GM12878 (cell line): ENCODE measurements at regions not wholly inside any gene's neighbourhood (a gene's known extent, or its start where the extent isn't known, plus 50 kb on each side); places are given as distances from the start of the nearest gene placed in this dataset.

ENCODE experiments used
- ATAC-seq: fragments of 200-7000 bp; cut with Tn5 transposase; 3 replicates; pipeline ENCODE4 v1.9.1; 2020; ENCODE audit warnings: mild to moderate bottlenecking, moderate library complexity
- BruUV-seq: library from RNA; stranded (reverse); fragments of 400-500 nt; replicated peaks from 2 replicates; lab custom pipeline; 2021; lab: Mats Ljungman, UMichigan
- CTCF ChIA-PET: fragments of 300-600 bp; sonication (Branson Sonifier 250); formaldehyde crosslinking; extraction: SDS; loops from one replicate; lab custom pipeline; 2021; ENCODE audit warnings: inconsistent platforms; lab: Yijun Ruan, JAX
- POLR2A ChIA-PET: fragments of 350-600 bp; formaldehyde crosslinking; extraction: SDS; loops from one replicate; lab custom pipeline; 2021; ENCODE audit warnings: inconsistent platforms; lab: Charles Lee
- RAD21 ChIA-PET: fragments of 300-600 bp; sonication (Branson Sonifier 250); formaldehyde crosslinking; loops from one replicate; lab custom pipeline; 2023; ENCODE audit warnings: antibody characterized with exemption; ENCODE audit not compliant: unreplicated experiment; lab: Charles Lee
- SMC1A ChIA-PET: fragments of 300-600 bp; sonication (Branson Sonifier 250); formaldehyde crosslinking; loops from one replicate; lab custom pipeline; 2023; ENCODE audit not compliant: unreplicated experiment, uncharacterized antibody; lab: Charles Lee
- DNase-seq: peaks from one replicate; pipeline ENCODE4 v3.0.0-alpha.2; 2011; ENCODE audit warnings: low read depth, low spot score
- FAIRE-seq: peaks from 3 replicates; lab custom pipeline; 2011; peaks lifted over from hg19 to GRCh38; lab: Jason Lieb, UNC
- H2AFZ ChIP-seq: 2 replicates; pipeline ENCODE4 v1.6.0; 2011; ENCODE audit warnings: low read depth, low read length, control low read depth; ENCODE audit not compliant: control insufficient read depth
- H3K27ac ChIP-seq: 2 replicates; pipeline ENCODE4 v1.5.1; 2011; ENCODE audit warnings: control low read depth; ENCODE audit not compliant: control insufficient read depth, insufficient read depth
- H3K27me3 ChIP-seq, 2 experiments: replicated peaks in 1 of 2; 2 replicates each; pipeline versions ENCODE4 v1.6.0 to v1.6.1; 2011; ENCODE audit warnings: low read length in 1 of 2; ENCODE audit not compliant: control insufficient read depth in 2 of 2, insufficient read depth in 2 of 2
- H3K36me3 ChIP-seq, 2 experiments: 2 replicates each; pipeline ENCODE4 v1.5.1; 2011; ENCODE audit warnings: low read length in 1 of 2; ENCODE audit not compliant: control insufficient read depth in 2 of 2, insufficient read depth in 2 of 2
- H3K4me1 ChIP-seq: 2 replicates; pipeline ENCODE4 v1.6.1; 2011; ENCODE audit warnings: mild to moderate bottlenecking, low read length, moderate library complexity, mixed read lengths; ENCODE audit not compliant: control insufficient read depth, insufficient read depth
- H3K4me2 ChIP-seq: 2 replicates; pipeline ENCODE4 v1.6.0; 2011; ENCODE audit warnings: control low read depth; ENCODE audit not compliant: control insufficient read depth, insufficient read depth
- H3K4me3 ChIP-seq: fragments of 200-600 bp; sonication (generic); 2 replicates; pipeline ENCODE4 v1.5.1; 2016
- H3K79me2 ChIP-seq: 2 replicates; pipeline ENCODE4 v1.6.0; 2011; ENCODE audit warnings: low read length; ENCODE audit not compliant: control insufficient read depth, insufficient read depth
- H3K9ac ChIP-seq: 2 replicates; pipeline ENCODE4 v1.8.0; 2011; ENCODE audit warnings: low read length, control low read depth, mixed read lengths; ENCODE audit not compliant: control insufficient read depth, insufficient read depth
- H3K9me3 ChIP-seq: replicated peaks from 3 replicates; pipeline ENCODE4 v1.5.1; 2011; ENCODE audit warnings: mild to moderate bottlenecking, low read length; ENCODE audit not compliant: control insufficient read depth, insufficient read depth
- H4K20me1 ChIP-seq: 2 replicates; pipeline ENCODE4 v1.6.0; 2011; ENCODE audit not compliant: control insufficient read depth, insufficient read depth
- ATF7 ChIP-seq: fragments of 450-650 bp; IDR thresholded peaks from 2 replicates; pipeline ENCODE4 v1.6.1; 2016; ENCODE audit warnings: low read depth, mild to moderate bottlenecking
- BHLHE40 ChIP-seq, 2 experiments: fragments of 450-650 bp in 1 of 2; IDR thresholded peaks; 2 replicates each; pipeline ENCODE4 v1.6.1; 2011 to 2017; ENCODE audit warnings: low read depth in 2 of 2, borderline replicate concordance in 1 of 2, improper control_type of control experiment in 1 of 2, low read length in 1 of 2, mild to moderate bottlenecking in 1 of 2
- CREB1 ChIP-seq: IDR thresholded peaks from 2 replicates; pipeline ENCODE4 v1.6.1; 2012; ENCODE audit warnings: low read depth, mild to moderate bottlenecking, inconsistent platforms
- CREM ChIP-seq: IDR thresholded peaks from 2 replicates; pipeline ENCODE4 v1.6.1; 2014; ENCODE audit warnings: antibody characterized with exemption, low read depth
- EGR1 ChIP-seq, 2 experiments: IDR thresholded peaks; 1 replicate in 1 of 2; 2 replicates in 1 of 2; pipeline ENCODE4 v1.6.1; 2011 to 2012; ENCODE audit warnings: low read depth in 2 of 2, low read length in 2 of 2, borderline replicate concordance in 1 of 2, mild to moderate bottlenecking in 1 of 2, moderate library complexity in 1 of 2
- HCFC1 ChIP-seq: fragments of 150-350 bp; IDR thresholded peaks from 2 replicates; pipeline ENCODE4 v1.6.1; 2014; ENCODE audit warnings: low read length
- IKZF2 ChIP-seq, 2 experiments: fragments of 450-650 bp; IDR thresholded peaks; 2 replicates each; pipeline ENCODE4 v1.6.1; 2017; ENCODE audit warnings: mild to moderate bottlenecking in 2 of 2, moderate library complexity in 2 of 2
- MYB ChIP-seq: fragments of 150-350 bp; IDR thresholded peaks from 2 replicates; pipeline ENCODE4 v1.6.1; 2014; ENCODE audit warnings: mild to moderate bottlenecking, low read depth, low read length, borderline replicate concordance
- NBN ChIP-seq: fragments of 450-650 bp; IDR thresholded peaks from 2 replicates; pipeline ENCODE4 v1.6.1; 2016
- NFIC ChIP-seq: IDR thresholded peaks from 2 replicates; pipeline ENCODE4 v1.6.1; 2012; ENCODE audit warnings: low read depth, mild to moderate bottlenecking, inconsistent platforms, low read length, moderate library complexity
- NR2C2 ChIP-seq: IDR thresholded peaks from 2 replicates; pipeline ENCODE4 v1.6.1; 2011; ENCODE audit warnings: borderline replicate concordance, low read depth; ENCODE audit not compliant: control insufficient read depth, insufficient read length
- PAX5 ChIP-seq: IDR thresholded peaks from 2 replicates; pipeline ENCODE4 v1.6.1; 2011; ENCODE audit warnings: low read depth, low read length, borderline replicate concordance
- PAX8 ChIP-seq: fragments of 450-650 bp; IDR thresholded peaks from 2 replicates; pipeline ENCODE4 v1.6.1; 2017; ENCODE audit warnings: mild to moderate bottlenecking, moderate library complexity
- RFX5 ChIP-seq: IDR thresholded peaks from 2 replicates; pipeline ENCODE4 v1.6.1; 2011; ENCODE audit warnings: low read depth, low read length, improper control_type of control experiment
- SUZ12 ChIP-seq: fragments of 200-600 bp; sonication (generic); IDR thresholded peaks from one replicate; pipeline ENCODE4 v1.6.1; 2018; ENCODE audit warnings: antibody characterized with exemption, mild to moderate bottlenecking; ENCODE audit not compliant: unreplicated experiment
- ZNF274 ChIP-seq: IDR thresholded peaks from one replicate; pipeline ENCODE4 v1.8.0; 2011; ENCODE audit not compliant: insufficient read length, insufficient read depth
- WGBS: methylation state at CpG from one replicate; pipeline ENCODE4 v1.1.6; 2016; ENCODE audit warnings: low lambda C conversion rate; ENCODE audit not compliant: insufficient replicate concordance, insufficient coverage; ENCODE audit errors: missing lambda C conversion rate; 5-methylcytosine and 5-hydroxymethylcytosine counted together
- in situ Hi-C: fragments of 300-500 bp; cut with MboI; formaldehyde crosslinking; loops from 9 replicates; pipeline ENCODE4 v1.14.3; 2018; ENCODE audit warnings: mixed read lengths
- intact Hi-C: fragments of 100-400 bp; cut with micrococcal nuclease; formaldehyde crosslinking; loops from one replicate; pipeline ENCODE4 v1.14.2; 2022; ENCODE audit not compliant: unreplicated experiment
- TF ChIP-seq, protein P1 (sequence below): fragments of 450-650 bp; formaldehyde crosslinking; IDR thresholded peaks from 2 replicates; pipeline ENCODE4 v1.5.0; 2022; ENCODE audit warnings: mild to moderate bottlenecking, missing genetic modification characterization
- TF ChIP-seq, protein P2 (sequence below): fragments of 450-650 bp; IDR thresholded peaks from 2 replicates; pipeline ENCODE4 v1.6.1; 2018; ENCODE audit warnings: borderline replicate concordance, mild to moderate bottlenecking; ENCODE audit not compliant: partially characterized antibody

- TF ChIP-seq, protein P1, sequence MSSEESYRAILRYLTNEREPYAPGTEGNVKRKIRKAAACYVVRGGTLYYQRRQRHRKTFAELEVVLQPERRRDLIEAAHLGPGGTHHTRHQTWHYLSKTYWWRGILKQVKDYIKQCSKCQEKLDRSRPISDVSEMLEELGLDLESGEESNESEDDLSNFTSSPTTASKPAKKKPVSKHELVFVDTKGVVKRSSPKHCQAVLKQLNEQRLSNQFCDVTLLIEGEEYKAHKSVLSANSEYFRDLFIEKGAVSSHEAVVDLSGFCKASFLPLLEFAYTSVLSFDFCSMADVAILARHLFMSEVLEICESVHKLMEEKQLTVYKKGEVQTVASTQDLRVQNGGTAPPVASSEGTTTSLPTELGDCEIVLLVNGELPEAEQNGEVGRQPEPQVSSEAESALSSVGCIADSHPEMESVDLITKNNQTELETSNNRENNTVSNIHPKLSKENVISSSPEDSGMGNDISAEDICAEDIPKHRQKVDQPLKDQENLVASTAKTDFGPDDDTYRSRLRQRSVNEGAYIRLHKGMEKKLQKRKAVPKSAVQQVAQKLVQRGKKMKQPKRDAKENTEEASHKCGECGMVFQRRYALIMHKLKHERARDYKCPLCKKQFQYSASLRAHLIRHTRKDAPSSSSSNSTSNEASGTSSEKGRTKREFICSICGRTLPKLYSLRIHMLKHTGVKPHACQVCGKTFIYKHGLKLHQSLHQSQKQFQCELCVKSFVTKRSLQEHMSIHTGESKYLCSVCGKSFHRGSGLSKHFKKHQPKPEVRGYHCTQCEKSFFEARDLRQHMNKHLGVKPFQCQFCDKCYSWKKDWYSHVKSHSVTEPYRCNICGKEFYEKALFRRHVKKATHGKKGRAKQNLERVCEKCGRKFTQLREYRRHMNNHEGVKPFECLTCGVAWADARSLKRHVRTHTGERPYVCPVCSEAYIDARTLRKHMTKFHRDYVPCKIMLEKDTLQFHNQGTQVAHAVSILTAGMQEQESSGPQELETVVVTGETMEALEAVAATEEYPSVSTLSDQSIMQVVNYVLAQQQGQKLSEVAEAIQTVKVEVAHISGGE, result no peak
Measured at GRCh38 chr20:50270569-50270968, 79.9 kb downstream of the CEBPB start (continued).

- intact Hi-C loops, result no loop called here
- SMC1A ChIA-PET, result no interaction called here
- Histone ChIP-seq H4K20me1 (no peaks in the 10 kb centered on the region), H3K4me2 (no peak overlapping the region), H2AFZ (no peak overlapping the region), H3K9me3 (no peaks in the 10 kb centered on the region), H3K79me2 (no peaks in the 10 kb centered on the region), H3K27me3 (no peaks in the 10 kb centered on the region), H3K4me3 (no peak overlapping the region), H3K4me1 (no peaks in the 10 kb centered on the region), H3K9ac (no peak overlapping the region), H3K27ac (no peak overlapping the region), H3K36me3 (no peaks in the 10 kb centered on the region)
- RAD21 ChIA-PET, result no interaction called here
- no peak for TF ChIP-seq ZNF274
- no peak for TF ChIP-seq NR2C2
- TF ChIP-seq MYB, result no peak
- no peak for TF ChIP-seq HCFC1
- TF ChIP-seq CREB1, result no peak
- no peak for TF ChIP-seq PAX5
- no peak for TF ChIP-seq SUZ12
- TF ChIP-seq BHLHE40 (IDR thresholded peaks at IDR 0.05; ENCODE audit: borderline replicate concordance in 1 of 2, low read depth in 2 of 2, low read length in 1 of 2), result no peak
- TF ChIP-seq, protein P2, sequence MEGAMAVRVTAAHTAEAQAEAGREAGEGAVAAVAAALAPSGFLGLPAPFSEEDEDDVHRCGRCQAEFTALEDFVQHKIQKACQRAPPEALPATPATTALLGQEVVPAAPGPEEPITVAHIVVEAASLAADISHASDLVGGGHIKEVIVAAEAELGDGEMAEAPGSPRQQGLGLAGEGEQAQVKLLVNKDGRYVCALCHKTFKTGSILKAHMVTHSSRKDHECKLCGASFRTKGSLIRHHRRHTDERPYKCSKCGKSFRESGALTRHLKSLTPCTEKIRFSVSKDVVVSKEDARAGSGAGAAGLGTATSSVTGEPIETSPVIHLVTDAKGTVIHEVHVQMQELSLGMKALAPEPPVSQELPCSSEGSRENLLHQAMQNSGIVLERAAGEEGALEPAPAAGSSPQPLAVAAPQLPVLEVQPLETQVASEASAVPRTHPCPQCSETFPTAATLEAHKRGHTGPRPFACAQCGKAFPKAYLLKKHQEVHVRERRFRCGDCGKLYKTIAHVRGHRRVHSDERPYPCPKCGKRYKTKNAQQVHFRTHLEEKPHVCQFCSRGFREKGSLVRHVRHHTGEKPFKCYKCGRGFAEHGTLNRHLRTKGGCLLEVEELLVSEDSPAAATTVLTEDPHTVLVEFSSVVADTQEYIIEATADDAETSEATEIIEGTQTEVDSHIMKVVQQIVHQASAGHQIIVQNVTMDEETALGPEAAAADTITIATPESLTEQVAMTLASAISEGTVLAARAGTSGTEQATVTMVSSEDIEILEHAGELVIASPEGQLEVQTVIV, result no peak
- no peak for TF ChIP-seq PAX8
- TF ChIP-seq NFIC, result no peak
- no peak for TF ChIP-seq RFX5
- no peak for TF ChIP-seq ATF7
- no peak for TF ChIP-seq CREM
- TF ChIP-seq IKZF2 (IDR thresholded peaks at IDR 0.05), result no peak
- TF ChIP-seq NBN, result no peak
- no peak for TF ChIP-seq EGR1 (IDR thresholded peaks at IDR 0.05; ENCODE audit: borderline replicate concordance in 1 of 2, low read depth in 2 of 2, low read length in 2 of 2)
- no peak for FAIRE-seq
- POLR2A ChIA-PET, result interaction anchor here (0.6 kb wide), 1 partner anchor 209 kb away, joined by 4 read pairs; no protein-coding TSS in a partner anchor
- in situ Hi-C loops, result no loop called here
- no peak for DNase-seq
- no peak for ATAC-seq
- CTCF ChIA-PET, result no interaction called here
- WGBS, result 32% methylated on average over 7 of the region's 7 CpGs
- no TSS peak for BruUV-seq
Measured at GRCh38 chr20:50271176-50271575, 80.5 kb downstream of the CEBPB start.
